ENCODE measurements at regions not wholly inside any gene's neighbourhood (a gene's known extent, or its start where the extent isn't known, plus 50 kb on each side); places are given as distances from the start of the nearest gene placed in this dataset.

GRCh38 chr13:37476874-37477273, 121.7 kb downstream of the POSTN start:
- no peak for TF ChIP-seq MAX (IDR thresholded peaks at IDR 0.05)
- TF ChIP-seq MYC (IDR thresholded peaks at IDR 0.05; ENCODE audit: borderline replicate concordance, low read length): no peak
- TF ChIP-seq CTCF (IDR thresholded peaks at IDR 0.05): no peak
- TF ChIP-seq HOXB13 (CRISPR knock-in tag; IDR thresholded peaks at IDR 0.05; ENCODE audit: low read depth): no peak
- TF ChIP-seq NPAS2 (CRISPR knock-in tag; IDR thresholded peaks at IDR 0.05; ENCODE audit: borderline replicate concordance): no peak
- no peak for TF ChIP-seq EP300 (IDR thresholded peaks at IDR 0.05)
